Cardiac muscle cell (in vitro differentiated cells and primary cell): ENCODE measurements at regions not wholly inside any gene's neighbourhood (a gene's known extent, or its start where the extent isn't known, plus 50 kb on each side); places are given as distances from the start of the nearest gene placed in this dataset.

Experiments
- DNase-seq, 2 donors: peaks; one replicate each; pipeline versions ENCODE4 v3.0.0 to v3.0.0-alpha.2; 2010 to 2017; ENCODE audit warnings: low read depth in 1 of 2, low spot score in 1 of 2
- H3K27ac ChIP-seq: fragments of 200-600 bp; sonication (generic); 2 replicates; pipeline ENCODE4 v1.5.1; 2016
- H3K27me3 ChIP-seq: fragments of 200-600 bp; sonication (generic); 2 replicates; pipeline ENCODE4 v1.6.0; 2016; ENCODE audit warnings: control low read depth
- H3K36me3 ChIP-seq: fragments of 200-600 bp; sonication (generic); 2 replicates; pipeline ENCODE4 v1.5.1; 2016; ENCODE audit warnings: control low read depth
- H3K4me1 ChIP-seq: fragments of 200-600 bp; sonication (generic); 2 replicates; pipeline ENCODE4 v1.8.1; 2017; ENCODE audit warnings: low read depth, mild to moderate bottlenecking, mixed run types
- H3K4me3 ChIP-seq: fragments of 200-600 bp; sonication (generic); 2 replicates; pipeline ENCODE4 v1.5.1; 2016; ENCODE audit warnings: mild to moderate bottlenecking
- H3K9me3 ChIP-seq: fragments of 200-600 bp; sonication (generic); 2 replicates; pipeline ENCODE4 v1.5.1; 2017; ENCODE audit warnings: low read depth, mild to moderate bottlenecking, control low read depth
- TF ChIP-seq, protein P1 (sequence below): IDR thresholded peaks from 2 replicates; pipeline ENCODE4 v1.5.1; 2012; ENCODE audit warnings: low read depth, mild to moderate bottlenecking, low read length

DNA sequence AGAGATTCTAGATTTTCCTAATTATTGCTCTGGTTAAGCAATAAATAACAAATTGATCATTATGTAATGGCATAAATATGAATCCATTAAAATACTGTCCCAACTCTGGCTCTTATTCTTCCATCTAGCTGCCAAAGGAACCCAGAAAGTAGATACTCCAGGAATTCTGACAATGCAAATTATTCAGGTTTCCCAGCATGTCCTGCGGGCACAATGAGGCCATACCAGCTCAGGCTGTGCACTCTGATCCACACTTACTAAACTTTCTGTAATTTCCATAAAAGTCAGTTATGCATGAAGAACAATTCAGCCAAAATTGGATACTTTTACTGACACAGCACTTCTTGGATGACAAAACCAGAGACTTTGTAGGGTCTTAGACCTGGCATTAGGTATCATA is 576.3 kb downstream of the KCNH5 start:
- Histone ChIP-seq H3K27me3 (no peaks in the 10 kb centered on the region), H3K9me3 (no peaks in the 10 kb centered on the region), H3K4me3 (no peak overlapping the region), H3K36me3 (no peaks in the 10 kb centered on the region), H3K27ac (no peak overlapping the region), H3K4me1 (no peaks in the 10 kb centered on the region)
- TF ChIP-seq, protein P1, sequence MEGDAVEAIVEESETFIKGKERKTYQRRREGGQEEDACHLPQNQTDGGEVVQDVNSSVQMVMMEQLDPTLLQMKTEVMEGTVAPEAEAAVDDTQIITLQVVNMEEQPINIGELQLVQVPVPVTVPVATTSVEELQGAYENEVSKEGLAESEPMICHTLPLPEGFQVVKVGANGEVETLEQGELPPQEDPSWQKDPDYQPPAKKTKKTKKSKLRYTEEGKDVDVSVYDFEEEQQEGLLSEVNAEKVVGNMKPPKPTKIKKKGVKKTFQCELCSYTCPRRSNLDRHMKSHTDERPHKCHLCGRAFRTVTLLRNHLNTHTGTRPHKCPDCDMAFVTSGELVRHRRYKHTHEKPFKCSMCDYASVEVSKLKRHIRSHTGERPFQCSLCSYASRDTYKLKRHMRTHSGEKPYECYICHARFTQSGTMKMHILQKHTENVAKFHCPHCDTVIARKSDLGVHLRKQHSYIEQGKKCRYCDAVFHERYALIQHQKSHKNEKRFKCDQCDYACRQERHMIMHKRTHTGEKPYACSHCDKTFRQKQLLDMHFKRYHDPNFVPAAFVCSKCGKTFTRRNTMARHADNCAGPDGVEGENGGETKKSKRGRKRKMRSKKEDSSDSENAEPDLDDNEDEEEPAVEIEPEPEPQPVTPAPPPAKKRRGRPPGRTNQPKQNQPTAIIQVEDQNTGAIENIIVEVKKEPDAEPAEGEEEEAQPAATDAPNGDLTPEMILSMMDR, result no peak
- no peak for DNase-seq

DNA sequence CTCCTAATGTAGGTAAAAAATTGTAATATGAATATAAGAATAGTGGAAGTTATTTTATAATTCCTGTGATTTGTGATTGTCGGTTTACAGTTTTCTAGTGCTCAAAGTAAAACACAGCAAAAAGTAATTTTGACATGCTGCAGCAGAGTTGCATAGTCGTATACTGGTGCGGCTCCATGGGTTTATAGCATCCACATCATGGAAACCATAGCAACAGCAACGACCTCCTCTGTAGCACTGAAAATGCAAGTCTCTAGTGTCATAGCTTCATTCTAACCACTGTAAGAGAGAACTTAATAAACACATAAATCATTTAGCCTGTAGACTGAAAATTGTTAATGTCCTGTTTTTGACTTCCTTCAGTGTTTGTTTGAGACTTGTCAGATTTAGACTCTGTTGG is 574.3 kb downstream of the KCNH5 start:
- Histone ChIP-seq H3K4me1 (no peaks in the 10 kb centered on the region), H3K36me3 (no peaks in the 10 kb centered on the region), H3K27ac (no peak overlapping the region), H3K4me3 (no peak overlapping the region), H3K27me3 (no peaks in the 10 kb centered on the region), H3K9me3 (no peaks in the 10 kb centered on the region)
- TF ChIP-seq, protein P1, result no peak
- no peak for DNase-seq

DNA sequence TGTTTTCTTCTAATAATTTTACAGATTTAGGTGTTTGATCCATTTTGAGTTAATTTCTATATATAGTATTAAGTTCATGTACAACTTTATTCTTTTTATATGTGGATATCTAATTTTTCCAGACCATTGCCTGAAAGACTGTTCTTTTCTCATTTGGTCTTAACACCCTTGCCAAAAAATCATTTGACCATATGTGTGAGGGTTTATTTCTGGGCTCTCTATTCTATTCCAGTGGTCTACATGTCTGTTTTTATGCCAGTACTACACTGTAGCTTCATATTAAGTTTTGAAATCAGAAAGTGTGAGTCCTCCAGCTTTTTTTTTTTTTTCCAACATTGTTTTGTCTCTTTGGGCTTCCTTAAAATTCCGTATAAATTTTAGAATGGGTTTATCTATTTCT is 554.1 kb downstream of the KCNH5 start:
- no peaks in the 10 kb centered on the region for H3K36me3 ChIP-seq
- no peak for DNase-seq
- H3K4me1 ChIP-seq, result peaks cover 4% of the 10 kb centered on the region
- no peak overlapping the region for H3K27ac ChIP-seq
- H3K9me3 ChIP-seq, result no peaks in the 10 kb centered on the region
- TF ChIP-seq, protein P1, result no peak
- no peak overlapping the region for H3K4me3 ChIP-seq
- H3K27me3 ChIP-seq, result no peaks in the 10 kb centered on the region

DNA sequence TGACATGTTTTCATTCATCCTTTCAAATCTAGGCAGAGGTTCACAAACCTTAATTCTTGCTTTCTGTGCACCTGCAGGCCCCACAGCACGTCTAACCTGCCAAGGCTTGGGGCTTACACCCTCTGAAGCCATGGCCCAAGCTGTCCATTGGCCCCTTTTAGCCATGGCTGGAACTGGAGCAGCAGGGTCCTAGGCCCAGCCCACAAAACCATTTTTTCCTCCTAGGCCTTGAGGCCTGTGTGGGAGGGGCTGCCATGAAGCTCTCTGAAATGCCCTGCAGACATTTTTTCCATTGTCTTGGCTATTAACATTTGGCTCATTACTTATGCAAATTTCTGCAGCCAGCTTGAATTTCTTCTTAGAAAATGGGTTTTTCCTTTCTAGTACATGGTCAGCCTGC is 547.5 kb downstream of the KCNH5 start:
- Histone ChIP-seq H3K36me3 (no peaks in the 10 kb centered on the region), H3K4me3 (no peak overlapping the region), H3K27ac (no peak overlapping the region), H3K27me3 (no peaks in the 10 kb centered on the region), H3K4me1 (no peaks in the 10 kb centered on the region), H3K9me3 (no peaks in the 10 kb centered on the region)
- DNase-seq, result no peak
- TF ChIP-seq, protein P1, result no peak

DNA sequence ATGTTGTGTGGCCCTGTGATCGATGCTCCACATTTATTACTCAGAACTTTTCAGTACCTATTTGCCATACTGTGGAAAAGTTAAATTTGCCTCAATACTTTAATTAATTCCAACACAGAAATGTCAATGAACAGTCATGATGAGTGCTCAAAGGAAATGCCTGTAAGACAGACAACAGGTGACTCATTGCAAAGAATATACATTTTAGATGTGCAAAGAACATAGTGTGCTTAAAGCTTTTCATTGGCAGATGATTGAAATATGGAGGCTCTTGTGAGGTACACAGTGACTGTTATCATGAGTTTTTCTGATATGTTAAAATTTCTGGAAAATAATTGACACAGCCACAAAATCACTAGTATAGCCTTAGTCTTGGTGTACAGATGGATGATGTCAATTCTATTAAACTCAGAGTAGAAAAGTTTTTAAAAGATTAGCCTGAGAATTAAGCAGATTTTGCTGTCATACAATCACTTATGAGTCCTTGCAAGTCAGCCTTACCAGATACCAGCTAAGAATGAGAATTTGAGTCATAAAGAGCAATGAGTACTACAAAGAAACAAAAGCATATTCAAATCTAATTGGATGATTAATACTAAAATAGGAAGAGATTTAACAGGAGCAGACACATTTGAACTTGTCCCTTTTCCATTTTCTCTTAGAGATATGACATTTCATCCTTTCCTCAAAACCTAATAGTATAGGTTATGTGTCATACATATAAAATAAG is 544.1 kb downstream of the KCNH5 start:
- H3K36me3 ChIP-seq, result no peaks in the 10 kb centered on the region
- no peak overlapping the region for H3K4me3 ChIP-seq
- TF ChIP-seq, protein P1, result no peak
- no peaks in the 10 kb centered on the region for H3K9me3 ChIP-seq
- H3K27me3 ChIP-seq, result no peaks in the 10 kb centered on the region
- no peak overlapping the region for H3K27ac ChIP-seq
- DNase-seq, result no peak
- H3K4me1 ChIP-seq, result no peaks in the 10 kb centered on the region
